HS-27A (cell line): ENCODE measurements at regions not wholly inside any gene's neighbourhood (a gene's known extent, or its start where the extent isn't known, plus 50 kb on each side); places are given as distances from the start of the nearest gene placed in this dataset.
"Not testable (repeated sequence)": the region's sequence is repeated elsewhere in the genome, so short reads cannot be mapped to it uniquely, and the experiment has no call there.

ENCODE experiments used
- DNase-seq: peaks from one replicate; pipeline ENCODE4 v3.0.0-alpha.2; 2012; ENCODE audit warnings: low read depth, missing footprints

DNA sequence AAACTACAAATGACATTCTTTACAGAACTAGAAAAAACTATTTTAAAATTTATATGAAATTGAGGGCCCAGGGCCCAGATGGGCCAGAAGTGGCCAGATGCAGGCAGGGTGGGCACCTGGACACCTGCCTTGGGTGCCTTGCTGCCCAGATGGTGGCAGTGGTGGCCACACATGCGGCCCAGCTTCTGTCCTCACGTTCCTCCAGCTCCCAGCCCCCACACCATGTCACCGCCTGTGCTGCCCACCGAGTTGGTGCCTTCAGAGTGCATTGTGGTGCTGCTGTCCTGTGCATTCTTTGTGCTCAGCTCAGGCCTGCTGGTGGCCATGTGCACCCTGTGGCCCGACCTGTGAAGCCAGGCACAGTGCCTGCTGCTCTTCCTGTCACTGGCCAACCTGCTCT lies 216.8 kb upstream of the CXADR start:
- DNase-seq, result no peak

DNA sequence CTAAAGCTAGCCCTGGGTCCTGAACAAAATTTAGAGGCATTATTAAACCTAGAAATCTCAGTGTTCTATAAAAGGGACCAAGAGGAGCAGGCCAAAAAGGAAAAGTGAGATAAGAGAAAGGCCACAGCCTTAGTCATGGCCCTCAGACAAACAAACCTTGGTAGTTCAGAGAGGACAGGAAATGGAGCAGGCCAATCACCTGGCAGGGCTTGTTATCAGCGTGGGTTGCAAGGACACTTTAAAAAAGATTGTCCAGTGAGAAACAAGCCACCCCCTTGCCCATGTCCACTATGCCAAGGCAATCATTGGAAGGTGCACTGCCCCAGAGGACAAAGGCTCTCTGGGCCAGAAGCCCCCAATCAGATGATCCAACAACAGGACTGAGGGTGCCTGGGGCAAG lies 213.3 kb upstream of the CXADR start:
- DNase-seq, result not testable (repeated sequence)

DNA sequence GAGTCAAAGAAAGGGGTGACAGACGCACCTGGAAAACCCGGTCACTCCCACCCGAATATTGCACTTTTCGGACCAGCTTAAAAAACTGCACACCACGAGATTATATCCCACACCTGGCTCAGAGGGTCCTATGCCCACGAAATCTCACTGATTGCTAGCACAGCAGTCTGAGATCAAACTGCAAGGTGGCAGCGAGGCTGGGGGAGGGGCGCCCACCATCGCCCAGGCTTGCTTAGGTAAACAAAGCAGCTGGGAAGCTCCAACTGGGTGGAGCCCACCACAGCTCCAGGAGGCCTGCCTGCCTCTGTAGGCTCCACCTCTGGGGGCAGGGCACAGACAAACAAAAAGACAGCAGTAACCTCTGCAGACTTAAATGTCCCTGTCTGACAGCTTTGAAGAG lies 185.1 kb upstream of the CXADR start:
- not testable (repeated sequence) for DNase-seq

DNA sequence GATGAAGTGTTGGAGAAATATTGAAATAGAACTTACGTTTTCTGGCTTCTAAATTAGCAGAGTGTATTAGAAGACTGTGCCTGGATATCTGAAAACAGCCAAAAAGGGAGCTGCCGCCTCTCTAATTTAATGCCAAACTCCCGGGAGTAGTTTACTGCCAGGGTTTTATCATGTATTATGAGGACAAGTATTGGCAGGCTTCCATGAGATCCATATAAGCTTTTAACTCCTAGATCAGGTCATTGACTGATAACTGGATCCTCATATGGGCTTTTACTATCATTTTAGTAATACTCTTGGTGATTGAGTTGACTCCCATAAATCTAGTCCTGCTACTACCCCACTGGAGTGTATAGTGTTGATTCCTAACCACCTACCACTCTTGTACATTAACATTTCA lies 178.4 kb upstream of the CXADR start:
- DNase-seq, result no peak

DNA sequence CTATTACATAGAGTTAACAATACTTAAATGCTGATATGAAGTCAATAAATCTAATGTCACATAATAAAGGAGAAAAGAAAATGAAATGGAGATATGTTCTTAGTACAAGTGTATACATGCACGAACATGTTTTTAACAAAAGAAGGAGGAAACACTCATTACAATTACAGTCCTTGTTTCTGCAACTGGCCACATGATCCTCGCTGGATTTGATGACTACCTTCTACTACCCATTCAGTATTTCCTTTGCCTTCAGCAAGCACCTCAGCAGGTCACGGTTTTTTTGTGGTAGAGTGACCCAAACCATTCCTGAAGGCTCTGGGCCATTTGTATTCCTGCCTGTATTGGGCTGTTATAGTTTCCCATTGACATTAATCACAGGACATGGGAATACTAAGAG lies 172.8 kb upstream of the CXADR start:
- DNase-seq, result no peak

DNA sequence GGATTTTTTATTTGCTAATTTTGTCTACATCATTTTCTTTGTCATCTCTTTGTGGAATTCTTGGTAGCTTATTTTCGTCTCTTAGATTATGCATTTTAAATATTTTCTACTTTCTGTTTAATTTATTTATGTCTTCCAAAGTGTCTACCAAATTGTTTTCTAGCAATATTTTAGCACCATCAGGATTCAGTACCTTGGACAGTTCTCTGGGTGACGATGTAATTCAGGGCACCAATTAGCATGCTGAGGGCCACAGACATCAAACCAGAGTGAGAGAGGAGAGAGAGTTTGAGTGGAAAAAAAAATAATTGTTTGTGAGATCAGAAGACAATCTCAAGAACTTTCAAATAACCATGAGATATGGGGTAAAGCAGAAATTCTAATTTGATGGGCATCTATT lies 169.8 kb upstream of the CXADR start:
- no peak for DNase-seq

DNA sequence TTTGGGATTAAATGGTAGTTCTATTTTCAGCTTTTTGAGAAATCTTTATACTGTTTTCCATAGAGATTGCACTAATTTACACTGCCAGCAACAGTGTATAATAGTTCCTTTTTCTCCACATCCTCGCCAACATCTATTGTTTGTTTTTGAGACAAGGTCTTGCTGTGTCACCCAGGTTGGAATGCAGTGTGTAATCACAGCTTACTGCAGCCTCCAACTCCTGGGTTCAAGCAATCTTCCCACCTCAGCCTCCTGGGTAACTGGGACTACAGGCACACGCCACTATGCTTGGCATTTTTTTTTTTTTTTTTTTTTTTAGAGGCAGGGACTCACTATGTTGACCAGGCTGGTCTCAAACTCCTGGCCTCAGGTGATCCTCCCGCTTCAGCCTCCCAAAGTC lies 164.5 kb upstream of the CXADR start:
- no peak for DNase-seq

DNA sequence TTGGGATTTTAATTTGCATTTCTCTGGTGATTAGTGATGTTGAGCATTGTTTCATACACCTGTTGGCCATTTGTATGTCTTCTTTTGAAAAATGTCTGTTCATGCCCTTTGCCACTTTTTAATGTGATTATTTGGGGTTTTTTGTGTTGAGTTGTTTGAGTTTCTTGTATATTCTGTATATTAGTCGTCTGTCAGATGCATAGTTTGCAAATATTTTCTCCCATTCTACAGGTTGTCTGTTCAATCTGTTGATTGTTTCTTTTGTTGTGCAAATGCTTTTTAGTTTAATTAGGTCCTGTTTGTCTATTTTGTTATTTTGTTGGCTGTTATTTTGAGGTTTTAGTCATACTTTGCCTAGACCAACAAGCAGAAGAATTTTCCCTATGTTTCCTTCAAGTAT lies 164.0 kb upstream of the CXADR start:
- DNase-seq, result no peak

DNA sequence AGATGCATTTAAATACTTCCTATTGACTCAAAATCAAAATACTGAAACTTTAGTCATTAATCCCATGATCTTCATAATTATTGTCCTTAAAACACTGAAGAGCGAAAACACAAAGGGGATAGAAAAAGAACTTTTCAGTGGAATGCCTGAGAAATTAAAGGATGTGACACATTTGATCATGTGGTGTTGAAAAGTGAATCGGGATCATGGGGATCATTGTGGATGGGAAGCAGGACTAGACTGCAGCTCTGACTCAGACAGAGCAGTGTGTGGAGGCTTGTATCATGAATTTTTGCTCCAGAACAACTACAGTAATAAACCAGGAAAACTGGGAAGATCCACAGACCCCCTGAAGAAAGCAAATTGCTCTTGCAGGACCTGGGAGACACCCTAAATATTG lies 161.1 kb upstream of the CXADR start:
- no peak for DNase-seq

DNA sequence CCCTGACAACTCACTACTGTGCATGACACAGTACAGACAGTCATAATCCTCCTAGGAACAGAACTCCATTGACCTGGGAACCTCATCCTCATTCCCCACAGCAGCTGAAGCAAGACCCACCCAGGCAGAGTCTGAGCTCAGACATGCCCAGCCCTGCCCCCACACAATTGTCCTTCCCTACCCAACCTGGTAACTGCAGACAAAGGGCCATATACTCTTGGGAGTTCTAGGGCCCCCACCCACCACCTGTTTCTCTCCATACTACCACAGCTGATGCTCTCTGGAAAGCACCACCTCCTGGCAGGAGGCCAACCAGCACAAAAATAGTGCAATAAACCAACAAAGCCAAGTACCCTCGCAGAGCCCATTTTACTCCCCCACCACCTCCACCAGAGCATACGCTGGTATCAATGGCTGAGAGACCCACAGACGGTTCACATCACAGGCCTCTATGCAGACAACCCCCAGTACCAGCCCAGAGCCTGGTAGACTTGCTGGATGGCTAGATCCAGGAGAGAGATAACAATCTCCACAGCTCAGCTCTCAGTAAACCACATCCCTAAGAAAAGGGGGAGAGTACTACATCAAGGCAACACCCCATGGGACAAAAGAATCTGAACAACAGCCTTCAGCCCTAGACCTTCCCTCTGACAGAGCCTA lies 159.7 kb upstream of the CXADR start:
- DNase-seq, result no peak

DNA sequence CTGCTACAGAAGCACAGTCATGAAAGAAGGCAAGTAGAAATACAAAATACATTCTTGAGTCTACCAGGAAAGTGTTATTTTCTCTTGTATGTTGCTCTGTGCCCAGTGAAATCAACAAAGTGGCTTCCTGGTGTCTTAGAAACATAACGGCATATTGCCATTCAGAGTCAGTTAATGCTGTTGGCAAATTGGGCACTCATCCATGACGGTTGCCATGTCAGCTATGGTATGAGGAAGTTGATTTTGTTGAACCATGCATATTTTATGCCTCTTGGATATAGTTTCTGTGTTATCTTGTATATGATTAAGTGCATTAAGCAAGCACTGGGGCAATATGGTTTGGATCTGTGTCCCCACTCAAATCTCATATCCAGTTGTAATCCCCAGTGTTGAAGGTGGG lies 153.1 kb upstream of the CXADR start:
- DNase-seq, result no peak

DNA sequence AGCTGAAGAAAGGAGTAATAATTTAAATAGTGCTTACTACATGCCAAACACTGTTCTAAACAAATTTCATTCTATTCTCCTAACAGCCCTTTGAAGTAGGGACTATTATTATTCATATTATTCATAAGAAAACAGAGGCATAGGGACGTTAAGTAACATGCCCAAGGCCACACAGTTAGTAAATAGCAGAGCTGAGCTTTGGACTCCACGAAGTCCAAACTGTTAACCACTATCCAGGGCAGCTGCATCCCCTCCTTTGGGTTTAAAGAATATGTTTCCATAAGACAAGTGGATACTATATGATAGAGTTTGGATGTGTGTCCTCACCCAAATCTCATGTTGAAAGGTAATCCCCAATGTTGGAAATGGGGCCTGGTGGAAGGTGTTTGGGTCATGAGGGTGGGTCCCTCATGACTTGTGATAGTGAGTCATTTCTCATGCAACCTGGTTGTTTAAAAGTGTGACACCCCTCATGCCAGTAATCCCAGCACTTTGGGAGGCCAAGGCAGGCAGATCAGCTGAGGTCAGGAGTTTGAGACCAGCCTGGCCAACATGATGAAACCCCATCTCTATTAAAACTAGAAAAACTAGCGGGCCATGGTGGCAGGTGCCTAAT lies 144.0 kb upstream of the CXADR start:
- no peak for DNase-seq

DNA sequence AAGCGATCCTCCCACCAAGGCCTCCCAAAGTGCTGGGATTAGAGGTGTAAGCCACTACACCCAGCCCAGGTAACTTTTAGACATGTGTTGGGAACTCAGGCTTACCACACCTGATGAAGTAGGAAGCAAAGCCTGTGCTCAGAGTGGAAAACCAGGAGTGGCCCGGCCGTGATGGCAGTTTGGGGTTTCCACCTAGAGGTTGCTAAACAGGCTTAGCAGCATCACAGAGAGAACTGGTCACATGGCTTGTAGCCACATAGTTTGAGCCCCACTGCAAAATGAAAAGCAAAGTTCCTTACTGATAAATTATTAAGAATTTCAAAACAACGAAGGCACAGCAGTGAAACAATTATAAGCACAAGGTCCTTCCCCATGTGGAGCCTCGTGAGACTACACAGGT lies 142.6 kb upstream of the CXADR start:
- no peak for DNase-seq

DNA sequence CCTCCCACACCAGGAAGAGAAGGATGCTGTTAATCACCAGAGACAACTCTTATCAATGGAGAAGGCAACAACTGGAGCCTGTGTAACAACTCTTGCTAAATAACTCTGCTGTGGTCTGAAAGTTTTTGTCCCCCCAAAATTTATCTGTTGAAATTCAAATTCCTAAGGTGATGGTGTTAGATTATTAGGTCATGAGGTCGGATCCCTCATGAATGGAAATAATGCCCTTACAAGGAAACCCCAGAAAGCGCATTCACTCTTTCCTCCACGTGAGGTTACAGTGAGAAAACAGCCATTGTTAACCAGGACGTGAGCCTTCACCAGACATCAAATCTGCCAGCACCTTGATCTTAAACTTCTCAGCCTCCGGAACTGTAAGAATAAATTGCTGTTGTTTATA lies 141.9 kb upstream of the CXADR start:
- no peak for DNase-seq

DNA sequence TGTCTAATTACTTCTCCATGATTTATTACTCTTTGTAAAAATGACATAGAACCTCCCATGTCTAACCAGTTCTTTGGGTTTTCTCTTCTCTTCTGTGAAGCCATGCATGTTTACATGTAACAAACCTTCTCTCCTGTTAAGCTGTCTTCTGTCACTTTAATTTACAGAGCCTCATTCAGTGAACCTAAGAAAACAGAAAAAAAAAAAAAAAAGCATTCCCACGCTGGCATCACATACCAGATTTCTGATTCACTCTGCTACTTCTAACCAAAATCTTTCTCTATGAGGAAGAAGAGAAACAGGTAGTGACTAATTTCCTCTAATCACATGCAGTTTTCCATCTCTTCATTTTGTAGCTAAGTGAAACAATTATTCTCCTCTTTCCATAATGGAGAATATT lies 141.4 kb upstream of the CXADR start:
- peak; percentile 23 for DNase-seq

DNA sequence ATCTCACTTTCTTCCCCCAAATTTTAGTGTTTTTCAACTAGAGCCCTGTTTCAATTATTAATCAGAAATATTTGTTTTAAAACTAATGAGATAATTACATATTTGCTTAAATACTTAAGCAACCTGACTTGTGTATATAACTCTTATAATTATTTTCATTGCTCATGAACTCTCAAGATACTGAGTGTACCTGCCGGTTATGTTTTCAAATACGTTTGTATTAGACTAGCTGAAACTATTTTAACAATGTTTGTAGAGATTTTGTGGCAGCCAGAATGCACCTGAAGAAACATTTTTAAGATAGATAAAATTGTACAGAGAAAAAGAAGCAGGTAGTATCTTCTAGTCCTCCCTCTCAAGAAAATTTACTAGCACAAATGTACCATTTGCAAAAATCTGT lies 140.6 kb upstream of the CXADR start:
- no peak for DNase-seq

DNA sequence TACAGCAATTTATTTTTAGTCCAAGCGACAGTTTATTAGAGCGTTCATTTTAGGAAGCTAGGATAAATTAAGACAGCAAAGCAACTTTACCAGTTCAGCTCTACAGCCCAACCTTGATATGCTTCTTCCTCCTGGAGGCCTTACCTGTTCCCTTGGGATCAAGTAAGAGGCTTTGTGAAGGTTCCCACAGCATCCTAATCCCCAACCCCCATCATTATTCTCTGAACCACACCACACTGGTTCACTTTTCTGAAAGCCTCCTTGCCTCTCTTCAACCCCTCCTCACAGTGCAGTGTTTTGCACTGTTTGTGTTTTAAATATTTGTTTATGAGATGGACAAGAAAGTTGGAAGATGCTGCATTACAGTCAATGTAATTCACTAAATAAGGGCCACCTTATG lies 126.3 kb upstream of the CXADR start:
- DNase-seq, result no peak

DNA sequence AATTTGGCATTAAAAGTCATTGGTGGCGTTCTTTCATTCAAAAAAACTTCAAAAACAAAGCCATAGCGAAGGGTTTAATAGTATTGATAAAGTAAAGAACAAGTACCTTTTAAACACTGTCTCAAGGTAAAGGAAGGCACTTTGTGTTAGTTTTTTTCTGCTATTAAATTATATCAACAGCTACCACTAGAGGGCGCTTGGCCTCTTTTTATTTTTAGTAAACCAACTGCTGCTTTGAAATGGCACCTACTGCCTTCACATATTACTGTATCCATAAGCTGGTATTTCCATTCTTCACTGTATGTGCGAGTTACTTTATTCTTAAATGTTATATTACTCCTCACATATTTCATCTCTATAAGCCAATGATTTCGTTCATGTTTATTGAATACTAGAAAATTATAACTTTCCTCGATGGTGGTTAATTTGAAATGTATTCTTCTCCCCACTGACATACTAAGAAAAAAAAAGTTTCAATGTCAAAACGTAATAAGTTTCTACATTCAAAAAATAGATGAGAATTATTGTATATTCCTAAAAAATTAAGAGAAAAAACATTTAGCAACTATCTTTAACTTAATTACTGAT lies 125.7 kb upstream of the CXADR start:
- peak; percentile 48 for DNase-seq

DNA sequence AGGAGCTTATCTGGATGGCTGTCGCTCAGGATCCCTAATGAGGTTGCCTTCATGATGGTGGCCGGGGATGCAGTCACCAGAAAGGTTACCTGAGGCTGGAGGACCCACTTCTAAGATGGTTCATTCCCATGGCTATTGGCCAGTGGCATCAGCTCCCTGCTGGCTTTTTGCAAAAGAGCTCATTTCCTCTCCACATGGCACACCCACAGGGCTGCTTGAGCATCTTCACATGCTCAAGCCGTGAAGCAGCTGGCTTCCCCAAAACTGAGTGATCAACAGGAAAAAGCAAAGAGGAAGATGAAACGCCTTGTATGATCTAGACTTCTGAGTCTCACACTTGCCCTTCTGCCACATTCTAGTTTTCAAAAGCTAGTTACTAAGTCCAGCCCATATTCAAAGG lies 124.6 kb upstream of the CXADR start:
- no peak for DNase-seq

DNA sequence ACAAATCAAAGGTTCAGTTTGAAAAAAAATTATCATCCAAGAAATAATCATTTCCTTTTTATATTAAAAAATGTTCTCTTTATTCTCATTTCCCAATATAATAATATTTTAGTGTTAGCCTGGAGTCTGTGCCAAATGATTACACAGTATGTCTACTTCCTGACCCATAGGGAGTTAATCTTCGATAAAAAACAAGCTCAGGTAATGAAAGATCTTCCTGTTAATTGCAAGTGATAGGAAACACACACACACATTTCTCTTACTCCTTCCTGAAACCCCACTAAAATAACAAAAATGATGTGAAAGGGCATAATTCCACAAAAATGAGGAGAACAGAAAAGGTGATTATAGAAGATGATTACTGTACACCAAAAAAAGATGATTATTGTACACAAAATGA lies 123.5 kb upstream of the CXADR start:
- DNase-seq, result no peak

DNA sequence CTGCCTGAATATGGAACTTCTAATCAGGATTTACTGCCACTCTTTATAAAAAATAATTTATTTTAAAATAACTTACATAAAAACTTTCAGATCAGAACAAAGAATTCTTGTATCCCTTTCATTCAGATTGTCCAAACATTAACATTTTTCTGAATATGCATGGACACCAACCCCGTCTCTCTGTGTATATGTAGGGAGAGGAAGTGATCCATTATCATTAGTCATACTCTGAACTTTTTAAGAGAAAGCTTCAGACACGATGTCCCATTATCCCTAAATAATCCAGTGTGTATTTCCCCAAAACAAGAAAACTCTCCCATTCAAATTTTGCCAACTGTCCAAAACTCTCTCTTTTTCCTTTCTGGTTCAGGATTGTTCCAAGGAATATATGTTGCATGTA lies 122.3 kb upstream of the CXADR start:
- no peak for DNase-seq

DNA sequence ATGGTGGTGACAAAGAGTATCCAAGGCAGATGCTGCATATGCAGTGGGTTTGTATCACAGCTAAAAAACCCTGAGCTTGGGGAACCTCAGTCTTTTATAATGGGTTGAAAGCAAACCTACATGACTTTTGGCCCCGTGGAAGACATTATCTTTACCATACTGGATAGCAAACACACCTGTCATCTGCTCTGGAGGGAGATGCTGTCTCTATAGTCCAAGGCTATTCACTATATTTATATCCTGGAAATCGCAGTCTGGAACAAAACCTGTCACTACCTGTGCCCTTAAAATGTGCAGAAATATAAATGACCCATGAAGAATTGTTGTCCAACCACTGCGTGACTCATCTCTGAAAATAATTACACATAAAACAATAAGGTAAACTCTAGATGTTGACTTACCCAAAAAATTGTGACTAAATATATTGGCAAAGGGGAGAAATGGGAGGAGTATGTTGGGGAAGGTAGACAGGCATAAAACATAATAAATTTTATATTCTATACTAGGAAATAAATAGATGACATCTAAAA lies 121.0 kb upstream of the CXADR start:
- DNase-seq, result no peak

DNA sequence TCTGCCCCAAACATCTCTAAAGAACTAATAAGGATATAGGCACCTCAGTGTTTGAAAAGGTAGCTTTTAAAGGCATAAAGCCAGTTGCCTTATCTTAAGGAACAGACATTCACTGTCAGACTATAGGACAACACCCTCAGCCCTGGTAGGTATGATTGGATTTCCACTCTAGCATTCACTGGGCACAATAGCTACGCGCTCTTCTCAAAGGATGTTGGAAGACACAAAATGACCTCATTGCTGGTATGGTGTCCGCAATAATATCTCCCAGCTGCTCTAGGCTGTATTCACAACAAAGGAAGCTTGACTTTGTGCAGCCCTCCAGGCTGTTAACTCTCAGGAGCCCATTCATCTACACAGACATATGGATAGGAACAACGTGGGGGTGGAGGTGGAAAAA lies 119.4 kb upstream of the CXADR start:
- no peak for DNase-seq

DNA sequence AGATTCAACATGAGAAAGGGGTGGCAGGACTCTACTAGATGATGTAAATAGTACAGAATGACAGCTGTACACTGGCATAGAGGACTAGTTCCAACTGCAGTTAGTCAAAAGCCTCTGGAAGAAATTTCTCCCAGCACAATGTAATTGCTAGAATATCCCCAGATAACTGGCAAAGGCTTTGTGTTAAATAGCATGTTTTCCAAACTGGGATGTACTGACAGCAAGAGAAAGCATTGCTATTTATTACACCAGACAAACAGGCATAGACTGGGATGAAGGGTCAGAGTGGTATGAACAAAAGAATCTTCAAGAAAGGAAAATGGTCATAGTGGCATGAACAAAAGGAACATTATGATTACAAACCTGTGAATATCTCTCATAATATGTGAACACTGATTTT lies 115.9 kb upstream of the CXADR start:
- no peak for DNase-seq
